ENCODE measurements at regions not wholly inside any gene's neighbourhood (a gene's known extent, or its start where the extent isn't known, plus 50 kb on each side); places are given as distances from the start of the nearest gene placed in this dataset.
"Not testable (repeated sequence)": the region's sequence is repeated elsewhere in the genome, so short reads cannot be mapped to it uniquely, and the experiment has no call there.

DNA sequence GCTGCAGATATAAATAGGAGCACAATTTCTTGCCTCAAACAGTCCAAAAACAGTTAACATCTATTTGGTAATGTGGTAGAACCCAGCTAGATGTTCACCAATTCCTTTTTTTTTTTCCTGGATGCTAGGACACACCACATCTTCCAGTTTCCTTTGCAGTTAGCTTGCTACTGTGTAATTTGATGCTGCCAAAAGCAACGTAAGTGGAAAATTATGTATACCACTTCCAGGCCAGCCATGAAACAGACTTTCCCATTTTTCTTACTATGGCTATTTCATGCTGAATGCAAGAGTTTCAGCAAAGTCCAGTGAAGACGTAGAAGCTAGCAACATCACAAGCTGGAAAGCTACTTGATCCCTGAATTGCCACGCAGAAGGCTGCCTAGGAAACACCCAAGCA lies 667.2 kb downstream of the TLE1 start:
- Mint-ChIP-seq H3K27ac (ENCODE audit: unreplicated experiment) (no peak overlapping the region), H3K9me3 (ENCODE audit: low read depth, unreplicated experiment) (no peaks in the 10 kb centered on the region), H3K36me3 (ENCODE audit: insufficient read depth, unreplicated experiment) (no peaks in the 10 kb centered on the region), H3K4me3 (ENCODE audit: low read depth, unreplicated experiment) (no peak overlapping the region), H3K4me1 (ENCODE audit: low read depth, unreplicated experiment) (no peaks in the 10 kb centered on the region), H3K27me3 (ENCODE audit: unreplicated experiment) (no peaks in the 10 kb centered on the region)
- no TSS peak for BruUV-seq (replicated peaks)
- TF ChIP-seq, protein P1, sequence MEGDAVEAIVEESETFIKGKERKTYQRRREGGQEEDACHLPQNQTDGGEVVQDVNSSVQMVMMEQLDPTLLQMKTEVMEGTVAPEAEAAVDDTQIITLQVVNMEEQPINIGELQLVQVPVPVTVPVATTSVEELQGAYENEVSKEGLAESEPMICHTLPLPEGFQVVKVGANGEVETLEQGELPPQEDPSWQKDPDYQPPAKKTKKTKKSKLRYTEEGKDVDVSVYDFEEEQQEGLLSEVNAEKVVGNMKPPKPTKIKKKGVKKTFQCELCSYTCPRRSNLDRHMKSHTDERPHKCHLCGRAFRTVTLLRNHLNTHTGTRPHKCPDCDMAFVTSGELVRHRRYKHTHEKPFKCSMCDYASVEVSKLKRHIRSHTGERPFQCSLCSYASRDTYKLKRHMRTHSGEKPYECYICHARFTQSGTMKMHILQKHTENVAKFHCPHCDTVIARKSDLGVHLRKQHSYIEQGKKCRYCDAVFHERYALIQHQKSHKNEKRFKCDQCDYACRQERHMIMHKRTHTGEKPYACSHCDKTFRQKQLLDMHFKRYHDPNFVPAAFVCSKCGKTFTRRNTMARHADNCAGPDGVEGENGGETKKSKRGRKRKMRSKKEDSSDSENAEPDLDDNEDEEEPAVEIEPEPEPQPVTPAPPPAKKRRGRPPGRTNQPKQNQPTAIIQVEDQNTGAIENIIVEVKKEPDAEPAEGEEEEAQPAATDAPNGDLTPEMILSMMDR (IDR thresholded peaks at IDR 0.05; ENCODE audit: unreplicated experiment) = no peak
- intact Hi-C loops (cut with micrococcal nuclease; ENCODE audit: unreplicated experiment) = loop anchor here (10.0 kb wide), 1 partner anchor 57 kb away; no protein-coding TSS in a partner anchor
- DNase-seq = no peak
- CTCF ChIA-PET = no interaction called here

DNA sequence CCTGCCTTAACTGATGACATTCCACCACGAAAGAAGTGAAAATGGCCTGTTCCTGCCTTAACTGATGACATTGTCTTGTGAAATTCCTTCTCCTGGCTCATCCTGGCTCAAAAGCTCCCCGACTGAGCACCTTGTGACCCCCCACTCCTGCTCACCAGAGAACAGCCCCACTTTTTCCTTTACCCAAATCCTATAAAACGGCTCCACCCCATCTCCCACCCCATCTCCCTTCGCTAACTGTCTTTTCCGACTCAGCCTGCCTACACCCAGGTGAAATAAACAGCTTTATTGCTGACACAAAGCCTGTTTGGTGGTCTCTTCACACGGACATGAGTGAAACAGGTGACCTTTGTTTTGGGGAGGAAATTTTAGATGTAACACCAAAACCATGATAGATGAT lies 674.4 kb downstream of the TLE1 start:
- H3K36me3 Mint-ChIP-seq (ENCODE audit: insufficient read depth, unreplicated experiment); DNase-seq; H3K27ac Mint-ChIP-seq (ENCODE audit: unreplicated experiment); H3K9me3 Mint-ChIP-seq (ENCODE audit: low read depth, unreplicated experiment); CTCF ChIA-PET; H3K27me3 Mint-ChIP-seq (ENCODE audit: unreplicated experiment); BruUV-seq (replicated peaks); intact Hi-C loops (cut with micrococcal nuclease; ENCODE audit: unreplicated experiment); H3K4me1 Mint-ChIP-seq (ENCODE audit: low read depth, unreplicated experiment); H3K4me3 Mint-ChIP-seq (ENCODE audit: low read depth, unreplicated experiment): not testable (repeated sequence)

DNA sequence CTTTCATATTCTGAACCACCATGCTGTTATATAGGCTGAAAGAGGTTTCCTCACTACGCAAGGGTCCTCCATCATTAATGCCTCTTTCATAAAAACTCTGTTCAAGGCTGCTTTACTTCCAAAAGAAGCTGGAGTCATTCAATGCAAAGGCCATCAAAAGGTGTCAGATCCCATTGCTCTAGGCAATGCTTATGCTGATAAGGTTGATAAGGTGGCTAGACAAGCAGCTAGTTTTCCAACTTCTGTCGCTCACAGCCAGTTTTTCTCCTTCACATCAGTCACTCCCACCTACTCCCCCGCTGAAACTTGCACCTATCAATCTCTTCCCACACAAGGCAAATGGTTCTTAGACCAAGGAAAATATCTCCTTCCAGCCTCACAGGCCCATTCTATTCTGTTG lies 676.2 kb downstream of the TLE1 start:
- H3K27me3 Mint-ChIP-seq (ENCODE audit: unreplicated experiment); DNase-seq; H3K9me3 Mint-ChIP-seq (ENCODE audit: low read depth, unreplicated experiment); H3K4me1 Mint-ChIP-seq (ENCODE audit: low read depth, unreplicated experiment); H3K36me3 Mint-ChIP-seq (ENCODE audit: insufficient read depth, unreplicated experiment); CTCF ChIA-PET; H3K27ac Mint-ChIP-seq (ENCODE audit: unreplicated experiment); BruUV-seq (replicated peaks); intact Hi-C loops (cut with micrococcal nuclease; ENCODE audit: unreplicated experiment); H3K4me3 Mint-ChIP-seq (ENCODE audit: low read depth, unreplicated experiment): not testable (repeated sequence)

DNA sequence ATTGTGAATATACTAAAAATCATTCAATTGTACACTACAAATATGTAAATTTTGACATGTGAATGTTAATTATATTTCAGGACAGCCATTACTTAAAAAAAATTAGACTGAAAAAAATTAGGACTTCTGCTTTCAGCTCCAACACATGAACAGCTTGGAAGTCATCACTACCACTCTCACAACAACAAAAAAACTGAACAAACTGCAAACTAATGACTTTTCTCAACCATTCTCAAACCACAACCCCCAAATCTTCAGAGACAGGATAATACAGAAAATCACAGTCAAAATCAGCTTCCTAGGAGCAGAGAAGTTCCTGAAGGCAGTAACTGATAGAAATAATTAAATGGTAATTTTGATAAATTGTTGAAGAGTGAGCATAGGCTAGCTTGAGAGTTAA lies 686.4 kb downstream of the TLE1 start:
- CTCF ChIA-PET = no interaction called here
- no peak overlapping the region for H3K4me3 Mint-ChIP-seq (ENCODE audit: low read depth, unreplicated experiment)
- peaks cover 8% of the 10 kb centered on the region for H3K36me3 Mint-ChIP-seq (ENCODE audit: insufficient read depth, unreplicated experiment)
- H3K4me1 Mint-ChIP-seq (ENCODE audit: low read depth, unreplicated experiment) = peaks cover 7% of the 10 kb centered on the region
- no TSS peak for BruUV-seq (replicated peaks)
- H3K27me3 Mint-ChIP-seq (ENCODE audit: unreplicated experiment) = no peaks in the 10 kb centered on the region
- no peak overlapping the region for H3K27ac Mint-ChIP-seq (ENCODE audit: unreplicated experiment)
- TF ChIP-seq, protein P1 (IDR thresholded peaks at IDR 0.05; ENCODE audit: unreplicated experiment) = no peak
- DNase-seq = no peak
- peaks cover 2% of the 10 kb centered on the region for H3K9me3 Mint-ChIP-seq (ENCODE audit: low read depth, unreplicated experiment)
- intact Hi-C loops (cut with micrococcal nuclease; ENCODE audit: unreplicated experiment) = loop anchor here (10.0 kb wide), 1 partner anchor 48 kb away; no protein-coding TSS in a partner anchor

DNA sequence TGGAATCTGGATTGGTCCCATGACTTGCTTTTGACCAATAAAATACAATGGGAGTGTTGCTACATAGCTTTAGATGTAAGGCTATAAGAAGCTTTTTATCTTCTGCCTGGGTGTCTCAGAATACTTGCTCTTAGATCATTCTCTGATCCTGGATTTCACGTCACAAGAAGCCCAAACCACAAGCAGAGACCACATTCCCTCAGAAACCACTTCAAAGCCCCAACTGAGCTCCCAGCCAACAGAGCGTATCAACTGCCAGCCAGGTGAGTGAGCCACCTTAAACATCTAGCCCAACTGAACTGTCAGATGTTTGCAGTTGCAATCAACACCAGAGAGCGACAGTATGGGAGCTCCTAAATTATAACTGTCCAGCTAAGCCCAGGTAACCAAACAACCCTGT lies 687.1 kb downstream of the TLE1 start:
- TF ChIP-seq, protein P1 (IDR thresholded peaks at IDR 0.05; ENCODE audit: unreplicated experiment) = no peak
- CTCF ChIA-PET = no interaction called here
- peaks cover 7% of the 10 kb centered on the region for H3K4me1 Mint-ChIP-seq (ENCODE audit: low read depth, unreplicated experiment)

More for the DNA sequence above, 687.1 kb downstream of the TLE1 start:
- peak; percentile 28 for DNase-seq
- Mint-ChIP-seq H3K36me3 (ENCODE audit: insufficient read depth, unreplicated experiment) (peaks cover 8% of the 10 kb centered on the region), H3K4me3 (ENCODE audit: low read depth, unreplicated experiment) (no peak overlapping the region), H3K9me3 (ENCODE audit: low read depth, unreplicated experiment) (peaks cover 2% of the 10 kb centered on the region), H3K27ac (ENCODE audit: unreplicated experiment) (no peak overlapping the region), H3K27me3 (ENCODE audit: unreplicated experiment) (no peaks in the 10 kb centered on the region)
- intact Hi-C loops (cut with micrococcal nuclease; ENCODE audit: unreplicated experiment) = loop anchor here (10.0 kb wide), 1 partner anchor 47 kb away; no protein-coding TSS in a partner anchor
- BruUV-seq (replicated peaks) = no TSS peak
